ENCODE measurements at regions not wholly inside any gene's neighbourhood (a gene's known extent, or its start where the extent isn't known, plus 50 kb on each side); places are given as distances from the start of the nearest gene placed in this dataset.

- no TSS peak for BruUV-seq (replicated peaks)
- POLR2A ChIA-PET = no interaction called here
- no peaks in the 10 kb centered on the region for H3K36me3 ChIP-seq (ENCODE audit: control insufficient read depth in 2 of 2, extremely low read depth in 1 of 2, insufficient read depth in 2 of 2, low read length in 2 of 2)
- no peak overlapping the region for H3K4me3 ChIP-seq (replicated peaks in 1 of 3; ENCODE audit: insufficient read depth in 1 of 3, low read depth in 1 of 3, low read length in 3 of 3)
- intact Hi-C loops (cut with micrococcal nuclease) (no loop called here), dilution Hi-C loops (cut with MboI; ENCODE audit: extremely low pct_ligation_motif_present, low sequenced_read_pairs) (no loop called here)
- FAIRE-seq = no peak
- no peaks in the 10 kb centered on the region for H4K20me1 ChIP-seq (replicated peaks; ENCODE audit: control insufficient read depth, extremely low read depth, insufficient read depth, low read length)
- DNase-seq (ENCODE audit: low read depth, low spot score) = no peak
- CTCF ChIA-PET = no interaction called here
- no peak overlapping the region for H3K27ac ChIP-seq (ENCODE audit: insufficient read depth, low read depth, low read length)
- no peaks in the 10 kb centered on the region for H3K4me1 ChIP-seq (ENCODE audit: control insufficient read depth, extremely low read depth, insufficient read depth, low read length)
- peaks cover 5% of the 10 kb centered on the region for H3K9me3 ChIP-seq (replicated peaks; ENCODE audit: control insufficient read depth, insufficient read depth, low read length)
- no peak overlapping the region for H3K9ac ChIP-seq (replicated peaks; ENCODE audit: extremely low read depth, insufficient read depth, low read length)
- TF ChIP-seq CTCF (IDR thresholded peaks at IDR 0.05; ENCODE audit: extremely low read depth in 1 of 2, insufficient read depth in 1 of 2, low read depth in 1 of 2, low read length in 2 of 2) = no peak
- TF ChIP-seq MAX (IDR thresholded peaks at IDR 0.05; ENCODE audit: insufficient read depth, insufficient read length) = no peak
- no peak for TF ChIP-seq EZH2 (IDR thresholded peaks at IDR 0.05; ENCODE audit: borderline replicate concordance, low read depth, low read length, severe bottlenecking)
- TF ChIP-seq POLR2A (IDR thresholded peaks at IDR 0.05; ENCODE audit: low read depth, low read length) = no peak
- no peak for TF ChIP-seq MYC (IDR thresholded peaks at IDR 0.05; ENCODE audit: low read depth, low read length)
- no peak for TF ChIP-seq POLR2AphosphoS5 (IDR thresholded peaks at IDR 0.05; ENCODE audit: insufficient read depth, low read depth, low read length)
- no peak overlapping the region for H2AFZ ChIP-seq (ENCODE audit: low read depth, low read length)
- H3K4me2 ChIP-seq (ENCODE audit: insufficient read depth, low read length) = no peak overlapping the region
- H3K9me1 ChIP-seq (replicated peaks; ENCODE audit: control insufficient read depth, extremely low read depth, insufficient read depth, low read length) = no peaks in the 10 kb centered on the region
- H3K27me3 ChIP-seq (ENCODE audit: control insufficient read depth in 2 of 2, insufficient read depth in 2 of 2, low read length in 2 of 2) = no peaks in the 10 kb centered on the region
- H3K79me2 ChIP-seq (ENCODE audit: control insufficient read depth, insufficient read depth, low read length) = no peaks in the 10 kb centered on the region
Measured at GRCh38 chr19:27922970-27923369, 1290.0 kb downstream of the UQCRFS1 start.

GRCh38 chr19:27920774-27921173, 1292.2 kb downstream of the UQCRFS1 start:
- dilution Hi-C loops (cut with MboI; ENCODE audit: extremely low pct_ligation_motif_present, low sequenced_read_pairs) = no loop called here
- H3K9me3 ChIP-seq (replicated peaks; ENCODE audit: control insufficient read depth, insufficient read depth, low read length) = peaks cover 3% of the 10 kb centered on the region
- no peak for TF ChIP-seq MAX (IDR thresholded peaks at IDR 0.05; ENCODE audit: insufficient read depth, insufficient read length)
- no peak for TF ChIP-seq POLR2AphosphoS5 (IDR thresholded peaks at IDR 0.05; ENCODE audit: insufficient read depth, low read depth, low read length)
- TF ChIP-seq MYC (IDR thresholded peaks at IDR 0.05; ENCODE audit: low read depth, low read length) = no peak
- TF ChIP-seq FOS (IDR thresholded peaks at IDR 0.05; ENCODE audit: borderline replicate concordance, insufficient read depth, low read length) = no peak
- no peak for TF ChIP-seq POLR2A (IDR thresholded peaks at IDR 0.05; ENCODE audit: low read depth, low read length)
- no peak for TF ChIP-seq CTCF (IDR thresholded peaks at IDR 0.05; ENCODE audit: extremely low read depth in 1 of 2, insufficient read depth in 1 of 2, low read depth in 1 of 2, low read length in 2 of 2)
- TF ChIP-seq EZH2 (IDR thresholded peaks at IDR 0.05; ENCODE audit: borderline replicate concordance, low read depth, low read length, severe bottlenecking) = no peak
- no peak for TF ChIP-seq GATA2 (IDR thresholded peaks at IDR 0.05; ENCODE audit: insufficient read depth, insufficient read length, low read depth, low read length)
- no peak for TF ChIP-seq JUN (IDR thresholded peaks at IDR 0.05; ENCODE audit: borderline replicate concordance, insufficient read depth, insufficient read length, low read depth)
- no peaks in the 10 kb centered on the region for H3K79me2 ChIP-seq (ENCODE audit: control insufficient read depth, insufficient read depth, low read length)
- H3K4me1 ChIP-seq (ENCODE audit: control insufficient read depth, extremely low read depth, insufficient read depth, low read length) = no peaks in the 10 kb centered on the region
- no peak overlapping the region for H2AFZ ChIP-seq (ENCODE audit: low read depth, low read length)
- BruUV-seq (replicated peaks) = no TSS peak
- no peak overlapping the region for H3K27ac ChIP-seq (ENCODE audit: insufficient read depth, low read depth, low read length)
- H3K4me2 ChIP-seq (ENCODE audit: insufficient read depth, low read length) = no peak overlapping the region
- CTCF ChIA-PET = no interaction called here
- H3K27me3 ChIP-seq (ENCODE audit: control insufficient read depth in 2 of 2, insufficient read depth in 2 of 2, low read length in 2 of 2) = no peaks in the 10 kb centered on the region
- intact Hi-C loops (cut with micrococcal nuclease) = no loop called here
- H3K36me3 ChIP-seq (ENCODE audit: control insufficient read depth in 2 of 2, extremely low read depth in 1 of 2, insufficient read depth in 2 of 2, low read length in 2 of 2) = no peaks in the 10 kb centered on the region
- DNase-seq (ENCODE audit: low read depth, low spot score) = no peak
- H3K9ac ChIP-seq (replicated peaks; ENCODE audit: extremely low read depth, insufficient read depth, low read length) = no peak overlapping the region
- H4K20me1 ChIP-seq (replicated peaks; ENCODE audit: control insufficient read depth, extremely low read depth, insufficient read depth, low read length) = no peaks in the 10 kb centered on the region
- H3K4me3 ChIP-seq (replicated peaks in 1 of 3; ENCODE audit: insufficient read depth in 1 of 3, low read depth in 1 of 3, low read length in 3 of 3) = no peak overlapping the region
- POLR2A ChIA-PET = no interaction called here
- H3K9me1 ChIP-seq (replicated peaks; ENCODE audit: control insufficient read depth, extremely low read depth, insufficient read depth, low read length) = no peaks in the 10 kb centered on the region
- FAIRE-seq = no peak

All from endothelial cell of umbilical vein (primary cell).